GM18520 (cell line): ENCODE measurements at regions not wholly inside any gene's neighbourhood (a gene's known extent, or its start where the extent isn't known, plus 50 kb on each side); places are given as distances from the start of the nearest gene placed in this dataset.

Experiments
- ATAC-seq: cut with Tn5 transposase; IDR thresholded peaks from one replicate; pipeline ENCODE4 v1.9.1; 2021; ENCODE audit not compliant: unreplicated experiment

DNA sequence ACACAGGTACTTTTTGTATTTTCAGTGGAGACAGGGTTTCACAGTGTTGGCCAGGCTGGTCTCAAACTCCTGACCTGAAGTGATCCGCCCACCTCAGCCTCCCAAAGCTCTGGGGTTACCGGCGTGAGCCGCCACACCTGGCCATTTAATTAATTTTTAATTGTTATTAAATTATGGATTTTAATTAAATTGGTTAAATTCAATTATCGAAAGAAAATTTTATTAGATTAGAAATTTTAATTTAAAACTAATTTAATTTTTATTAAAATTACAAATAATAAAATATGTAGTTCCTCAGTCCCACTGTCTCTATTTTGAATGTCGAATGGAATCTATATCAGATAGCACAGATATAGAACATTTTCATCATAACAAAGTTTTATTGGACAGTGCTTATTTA, 416.5 kb downstream of the GABRG2 start:
- no peak for ATAC-seq

GRCh38 chr5:162484986-162485385, 417.4 kb downstream of the GABRG2 start:
- no peak for ATAC-seq

DNA sequence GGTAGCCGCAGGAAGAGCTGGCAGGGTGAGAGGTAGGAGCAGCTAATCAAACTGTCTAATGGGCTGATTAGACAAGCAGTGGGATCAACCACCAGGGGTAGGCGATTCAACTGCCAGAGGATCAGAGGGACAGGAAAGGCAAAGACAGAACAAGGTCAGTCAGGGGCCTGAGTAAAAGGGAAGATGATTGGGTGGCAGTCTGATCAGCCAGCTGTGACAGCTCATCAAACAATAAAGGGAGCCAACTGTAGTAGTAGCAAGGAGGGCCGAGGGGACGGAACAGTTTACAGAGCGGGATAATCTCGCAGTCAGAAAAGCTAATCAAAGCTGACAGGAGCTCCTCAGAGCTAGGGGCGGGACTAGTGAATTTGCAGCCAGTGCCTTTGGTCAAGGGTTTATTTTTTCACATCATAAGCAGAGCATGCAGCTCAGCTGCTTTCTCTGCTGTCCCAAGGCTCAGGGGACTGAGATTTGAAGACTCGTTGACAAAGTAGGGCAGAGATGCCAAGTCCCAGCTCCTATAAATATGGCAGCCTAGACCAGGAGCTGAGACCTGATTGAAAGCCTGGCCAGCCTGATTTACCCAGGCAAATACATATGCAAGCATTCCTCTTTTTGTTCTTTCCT, 418.2 kb downstream of the GABRG2 start:
- no peak for ATAC-seq

DNA sequence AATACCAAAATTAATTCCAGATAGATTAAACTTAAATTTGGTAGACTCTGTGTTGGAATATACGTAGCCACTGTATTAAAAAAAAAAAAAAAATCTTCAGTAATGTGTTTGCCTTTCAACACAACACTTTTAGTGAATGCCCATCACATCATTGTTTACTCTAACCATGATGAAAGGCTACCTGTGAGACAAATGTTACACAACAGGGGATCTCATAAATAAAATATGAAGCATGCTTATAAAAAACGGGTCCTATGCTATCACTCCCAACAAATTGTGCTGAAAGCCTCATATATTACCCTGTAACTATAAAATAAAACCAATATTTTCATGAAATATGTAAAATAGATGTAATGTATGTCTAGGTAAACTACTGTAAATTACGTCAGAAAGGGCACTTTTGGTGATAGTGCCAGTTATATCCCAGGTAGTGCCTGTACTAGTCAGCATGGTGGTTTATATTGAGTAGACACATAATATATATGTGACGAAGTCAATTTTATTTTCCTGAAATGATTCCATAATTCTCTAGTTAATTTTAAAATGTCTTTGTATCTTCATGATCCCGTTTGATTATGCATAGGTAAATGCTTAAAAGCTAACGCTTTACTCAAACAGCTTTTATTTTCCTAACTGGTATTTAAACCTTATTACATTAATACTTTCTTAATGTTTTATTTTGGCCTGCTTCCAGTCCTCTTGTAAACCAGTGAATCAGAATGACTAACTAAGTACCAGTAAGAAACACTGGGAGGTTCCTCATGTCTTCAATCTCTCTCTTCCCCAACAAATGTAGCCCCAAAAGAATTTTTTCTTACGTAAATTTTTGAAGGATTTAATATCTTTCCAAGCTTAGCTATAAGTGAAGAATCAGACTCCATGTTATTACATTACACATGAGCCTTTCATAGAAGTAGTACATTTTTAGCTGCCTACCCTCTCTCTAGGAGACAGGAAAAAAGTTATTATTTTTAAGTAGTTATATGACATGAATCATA, 420.3 kb downstream of the GABRG2 start:
- ATAC-seq = no peak

- peak; percentile 50 for ATAC-seq
Observed at GRCh38 chr5:162496100-162496808, 428.7 kb downstream of the GABRG2 start.

DNA sequence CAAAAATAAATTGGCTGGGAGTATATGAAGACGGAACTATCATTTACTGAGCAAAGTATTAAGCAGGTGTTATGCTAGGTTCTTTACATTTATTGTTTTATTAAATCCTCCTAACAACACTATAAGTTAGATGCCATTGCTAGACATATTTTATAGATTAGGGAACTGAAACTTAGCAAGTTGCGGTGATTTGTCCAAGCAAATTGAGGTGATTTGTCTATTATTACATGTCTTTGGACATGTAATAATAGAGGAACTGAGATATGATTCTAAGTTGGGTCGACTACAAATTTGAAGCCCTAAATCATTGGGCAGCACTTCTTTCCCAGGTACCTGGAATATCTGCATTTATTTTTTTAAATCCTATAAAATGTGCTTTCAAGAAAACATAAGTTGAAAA, 429.9 kb downstream of the GABRG2 start:
- ATAC-seq = no peak

DNA sequence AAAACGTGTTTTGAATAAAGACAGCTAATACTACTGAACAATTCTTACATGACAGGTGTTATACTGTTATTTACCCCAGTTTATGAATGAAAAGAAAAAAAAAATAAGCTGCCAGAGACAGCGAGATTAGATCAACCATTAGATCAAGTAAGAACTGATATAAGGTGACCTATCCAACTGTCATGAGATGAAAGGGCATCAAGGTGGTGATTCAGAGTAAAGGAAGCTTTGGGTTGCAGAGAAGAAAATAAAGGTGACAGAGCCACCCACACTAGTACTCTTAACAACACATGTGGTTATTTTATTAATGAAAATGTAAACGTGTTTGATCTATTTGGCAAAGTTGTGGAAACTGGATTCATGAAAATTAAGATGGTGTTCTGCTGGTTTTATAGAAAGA, 435.2 kb downstream of the GABRG2 start:
- ATAC-seq = no peak

- no peak for ATAC-seq
Observed at GRCh38 chr5:162503796-162504195, 436.2 kb downstream of the GABRG2 start.

DNA sequence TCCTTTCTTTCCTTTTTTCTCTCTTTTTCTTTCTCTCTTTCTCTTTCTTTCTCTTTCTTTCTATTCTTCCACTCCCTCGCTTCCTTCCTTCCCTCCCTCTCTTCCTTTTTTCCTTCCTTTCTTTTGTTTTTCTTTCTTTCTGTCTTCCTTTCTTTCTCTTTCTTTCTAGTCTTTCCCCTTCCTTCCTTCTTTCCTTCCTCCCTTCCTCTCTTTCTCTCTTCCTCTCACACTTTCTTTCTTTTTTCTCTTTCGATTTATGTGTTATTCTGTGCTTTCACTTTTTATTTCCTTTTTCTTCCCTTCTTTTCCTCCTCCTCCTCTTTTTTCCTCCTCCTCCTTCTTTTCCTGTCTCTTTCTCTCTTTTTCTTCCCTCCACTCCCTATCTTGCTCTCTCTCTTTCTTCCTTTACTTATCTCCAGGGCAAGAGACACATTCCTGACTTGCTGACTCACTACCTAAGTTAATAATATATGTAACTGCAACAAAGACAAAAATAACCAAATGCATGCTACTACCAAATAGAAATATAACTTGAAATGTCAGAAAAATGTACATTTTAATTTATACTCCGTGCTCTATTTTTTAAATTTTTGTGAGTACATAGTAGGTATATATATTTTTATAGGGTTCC, 445.5 kb downstream of the GABRG2 start:
- no peak for ATAC-seq

DNA sequence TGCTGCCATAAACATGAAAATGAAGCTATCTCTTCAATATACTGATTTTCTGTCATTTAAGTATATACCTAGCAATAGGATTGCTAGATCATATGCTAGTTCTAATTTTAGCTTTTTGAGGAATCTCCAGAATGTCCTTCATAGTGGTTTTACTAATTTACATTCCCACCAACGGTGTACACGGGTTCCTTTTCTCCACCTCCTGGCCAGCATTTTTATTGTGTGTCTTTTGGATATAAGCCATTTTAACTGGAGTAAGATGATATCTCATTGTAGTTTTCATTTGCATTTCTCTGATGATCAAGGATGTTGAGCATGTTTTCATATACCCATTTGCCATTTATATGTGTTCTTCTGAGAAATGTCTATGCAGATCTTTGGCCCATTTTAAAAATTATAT, 446.5 kb downstream of the GABRG2 start:
- ATAC-seq = no peak

- no peak for ATAC-seq
Observed at GRCh38 chr5:162520878-162521277, 453.3 kb downstream of the GABRG2 start.

DNA sequence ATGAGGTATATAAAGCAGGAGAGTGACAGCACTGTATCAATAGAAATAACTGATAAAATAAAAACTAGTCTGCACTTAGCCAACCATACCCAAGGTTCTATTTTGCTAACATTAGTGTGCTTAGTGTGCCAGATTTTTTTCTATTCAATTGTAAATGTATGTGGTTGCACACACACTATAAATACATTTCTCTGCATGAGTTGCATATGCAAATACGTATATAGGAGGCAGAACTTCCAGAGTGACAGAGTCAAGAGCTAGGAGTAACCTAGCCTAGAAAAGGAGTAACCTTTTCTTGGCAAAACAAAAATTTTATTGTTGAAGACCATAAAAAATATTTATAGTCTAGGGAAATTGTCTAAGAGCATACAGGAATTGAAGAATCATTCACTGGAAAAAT, 461.6 kb downstream of the GABRG2 start:
- no peak for ATAC-seq

- no peak for ATAC-seq
Observed at GRCh38 chr5:162529886-162530285, 462.3 kb downstream of the GABRG2 start.

- no peak for ATAC-seq
Observed at GRCh38 chr5:162543437-162543836, 475.9 kb downstream of the GABRG2 start.

- no peak for ATAC-seq
Observed at GRCh38 chr5:162544905-162545304, 477.3 kb downstream of the GABRG2 start.

DNA sequence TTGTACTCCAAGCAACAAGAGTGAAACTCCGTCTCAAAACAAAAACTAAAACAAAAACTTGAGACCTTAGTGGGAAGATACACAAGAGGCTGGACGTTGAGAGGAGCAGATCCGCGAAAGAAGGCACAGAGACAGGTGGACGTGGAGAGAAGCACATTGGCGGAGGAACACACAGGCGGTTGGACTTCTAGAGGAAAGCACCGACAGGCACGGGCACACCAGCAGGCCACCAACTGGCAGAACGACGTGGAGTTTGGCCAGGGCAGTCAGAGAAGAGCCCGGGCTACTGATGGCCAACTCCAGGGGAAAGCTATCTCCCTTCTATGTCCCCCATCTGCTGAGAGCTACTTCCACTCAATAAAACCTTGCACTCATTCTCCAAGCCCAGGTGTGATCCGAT, 482.7 kb downstream of the GABRG2 start:
- ATAC-seq = no peak

DNA sequence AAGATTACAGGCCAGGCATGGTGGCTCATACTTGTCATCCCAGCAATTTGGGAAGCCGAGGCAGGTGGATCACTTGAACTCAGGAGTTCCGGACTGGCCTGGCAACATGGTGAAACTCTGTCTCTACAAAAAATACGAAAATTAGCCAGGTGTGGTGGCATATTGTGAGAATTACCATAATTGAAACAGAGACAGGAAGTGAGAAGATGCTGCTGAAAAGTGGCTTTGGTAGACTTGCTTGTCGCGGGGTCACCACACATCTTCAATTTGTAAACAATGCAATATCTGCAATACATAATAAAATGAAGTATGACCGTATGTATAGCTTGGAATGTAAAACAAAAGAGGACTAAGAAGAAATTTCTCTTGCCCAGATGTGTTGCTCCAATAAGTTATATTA, 490.5 kb downstream of the GABRG2 start:
- ATAC-seq = no peak

- no peak for ATAC-seq
Observed at GRCh38 chr5:162567644-162568043, 500.1 kb downstream of the GABRG2 start.

DNA sequence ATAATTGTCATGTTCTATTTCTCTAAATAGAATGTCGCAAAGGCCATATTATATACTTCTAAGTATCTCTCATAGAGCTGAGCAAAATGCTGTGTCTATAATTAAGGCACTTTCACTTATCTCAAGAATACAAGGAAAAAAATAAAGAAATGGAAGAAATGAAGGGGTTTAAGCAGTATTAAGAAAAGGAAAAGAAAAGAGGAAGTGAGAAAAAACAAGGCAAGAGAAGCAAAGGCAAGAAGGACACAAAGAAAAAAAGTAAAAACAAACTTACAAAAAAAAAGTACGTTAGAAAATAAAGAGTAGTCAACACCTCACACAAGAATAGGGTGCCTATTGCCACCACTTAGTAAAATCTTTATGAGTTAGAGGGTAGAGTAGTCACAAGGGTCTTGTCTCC, 506.2 kb downstream of the GABRG2 start:
- ATAC-seq = no peak

DNA sequence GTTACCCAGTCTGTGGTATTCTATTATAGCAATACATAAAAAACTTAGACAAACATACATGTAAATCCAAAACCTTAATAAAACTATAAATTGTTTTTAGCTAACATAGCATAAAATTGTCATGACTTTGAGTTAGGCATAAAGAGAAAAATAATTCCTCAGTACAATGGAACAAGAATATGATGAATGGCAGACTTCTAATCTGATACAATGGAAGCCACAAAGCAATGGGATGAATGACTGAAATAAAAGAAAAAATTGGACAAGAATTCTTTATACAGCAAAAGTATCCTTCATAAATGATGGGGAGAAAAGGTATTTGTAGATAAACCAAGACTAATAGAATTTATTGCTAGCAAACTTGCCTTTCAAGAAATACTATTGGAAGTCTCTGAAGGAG, 524.2 kb downstream of the GABRG2 start:
- no peak for ATAC-seq

DNA sequence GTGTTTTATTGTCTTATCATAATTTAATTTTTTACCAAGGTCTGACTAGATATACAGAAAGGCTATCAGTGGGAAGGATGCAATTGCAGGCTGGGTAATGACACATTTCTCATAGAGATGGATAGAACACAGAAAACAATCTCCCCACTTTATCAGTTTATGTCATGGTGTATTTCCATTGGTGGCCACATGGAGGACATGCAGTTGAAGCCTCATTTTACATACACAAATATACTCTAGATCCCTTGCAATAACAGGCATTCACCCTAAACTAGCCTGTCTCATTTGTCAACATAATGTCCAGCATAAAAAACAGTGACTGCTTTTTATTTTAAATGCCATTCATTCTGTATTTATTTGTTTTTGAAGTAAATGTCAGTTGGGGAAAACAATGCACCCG, 526.3 kb downstream of the GABRG2 start:
- ATAC-seq = no peak
